Esophagus muscularis mucosa (tissue), 3 donors: ENCODE measurements at regions not wholly inside any gene's neighbourhood (a gene's known extent, or its start where the extent isn't known, plus 50 kb on each side); places are given as distances from the start of the nearest gene placed in this dataset.

Experiments
- POLR2A ChIP-seq: fragments of 450-650 bp; IDR thresholded peaks from one replicate; pipeline ENCODE4 v1.6.1; 2017; ENCODE audit warnings: antibody characterized with exemption, moderate library complexity, mild to moderate bottlenecking, low read depth
- TF ChIP-seq, protein P1 (sequence below), 3 experiments: fragments of 200-600 bp in 2 of 3; fragments of 450-650 bp in 1 of 3; sonication (generic) in 2 of 3; IDR thresholded peaks; one replicate each; pipeline ENCODE4 v1.5.1; 2017 to 2019; ENCODE audit warnings: antibody characterized with exemption in 3 of 3, mild to moderate bottlenecking in 2 of 3, moderate library complexity in 1 of 3

DNA sequence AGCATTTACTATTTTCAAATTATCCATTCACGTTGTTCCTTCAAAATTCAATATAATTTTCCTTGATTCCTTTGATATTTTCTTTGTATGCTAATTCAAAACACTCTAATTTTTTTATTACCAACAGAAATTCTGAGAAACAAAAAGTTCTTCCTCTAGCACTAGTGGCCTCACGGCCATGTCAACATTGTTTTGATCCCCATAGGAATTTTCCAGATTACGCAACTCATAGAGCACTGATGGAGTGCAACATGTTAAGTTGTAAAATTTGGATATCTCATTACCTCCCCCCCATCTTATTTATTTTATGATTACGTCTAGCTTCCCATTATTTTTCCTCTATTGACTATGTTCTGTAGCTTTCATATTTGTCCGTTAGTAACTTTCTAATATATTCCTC lies 745.3 kb downstream of the TUSC7 start:
- no peak for TF ChIP-seq POLR2A
- TF ChIP-seq, protein P1, sequence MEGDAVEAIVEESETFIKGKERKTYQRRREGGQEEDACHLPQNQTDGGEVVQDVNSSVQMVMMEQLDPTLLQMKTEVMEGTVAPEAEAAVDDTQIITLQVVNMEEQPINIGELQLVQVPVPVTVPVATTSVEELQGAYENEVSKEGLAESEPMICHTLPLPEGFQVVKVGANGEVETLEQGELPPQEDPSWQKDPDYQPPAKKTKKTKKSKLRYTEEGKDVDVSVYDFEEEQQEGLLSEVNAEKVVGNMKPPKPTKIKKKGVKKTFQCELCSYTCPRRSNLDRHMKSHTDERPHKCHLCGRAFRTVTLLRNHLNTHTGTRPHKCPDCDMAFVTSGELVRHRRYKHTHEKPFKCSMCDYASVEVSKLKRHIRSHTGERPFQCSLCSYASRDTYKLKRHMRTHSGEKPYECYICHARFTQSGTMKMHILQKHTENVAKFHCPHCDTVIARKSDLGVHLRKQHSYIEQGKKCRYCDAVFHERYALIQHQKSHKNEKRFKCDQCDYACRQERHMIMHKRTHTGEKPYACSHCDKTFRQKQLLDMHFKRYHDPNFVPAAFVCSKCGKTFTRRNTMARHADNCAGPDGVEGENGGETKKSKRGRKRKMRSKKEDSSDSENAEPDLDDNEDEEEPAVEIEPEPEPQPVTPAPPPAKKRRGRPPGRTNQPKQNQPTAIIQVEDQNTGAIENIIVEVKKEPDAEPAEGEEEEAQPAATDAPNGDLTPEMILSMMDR (IDR thresholded peaks at IDR 0.05): no peak
